ENCODE measurements at regions not wholly inside any gene's neighbourhood (a gene's known extent, or its start where the extent isn't known, plus 50 kb on each side); places are given as distances from the start of the nearest gene placed in this dataset.

- no peak for FAIRE-seq
- H3K27ac ChIP-seq = no peak overlapping the region
- POLR2A ChIA-PET = no interaction called here
- no peak for ATAC-seq
- no peak overlapping the region for H3K4me3 ChIP-seq
- WGBS (ENCODE audit: missing lambda C conversion rate) = 0% methylated on average over 1 of the region's 1 CpG
- H3K9me3 ChIP-seq = no peaks in the 10 kb centered on the region
- no peak for DNase-seq (ENCODE audit: low read depth in 1 of 2, low spot score in 1 of 2)
- no peak for TF ChIP-seq ATOH8 (CRISPR knock-in tag; IDR thresholded peaks at IDR 0.05; ENCODE audit: low read depth)
- TF ChIP-seq ZNF302 (CRISPR knock-in tag; IDR thresholded peaks at IDR 0.05) = no peak
- TF ChIP-seq RNF2 (IDR thresholded peaks at IDR 0.05; ENCODE audit: borderline replicate concordance, low read depth) = no peak
- TF ChIP-seq KDM1A (IDR thresholded peaks at IDR 0.05; ENCODE audit: low read depth) = no peak
- TF ChIP-seq HOXB13 (CRISPR knock-in tag; IDR thresholded peaks at IDR 0.05; ENCODE audit: low read depth) = no peak
- no peak for TF ChIP-seq KDM5A (IDR thresholded peaks at IDR 0.05)
- no peak for TF ChIP-seq CHD4 (IDR thresholded peaks at IDR 0.05; ENCODE audit: borderline replicate concordance)
- no peak for TF ChIP-seq RAD21 (conservative IDR thresholded peaks at IDR 0.05 in 1 of 2, IDR thresholded peaks at IDR 0.05 in 1 of 2)
- TF ChIP-seq ELK1 (IDR thresholded peaks at IDR 0.05; ENCODE audit: low read depth, low read length) = no peak
- TF ChIP-seq REST (IDR thresholded peaks at IDR 0.05) = no peak
- TF ChIP-seq FOSL2 (IDR thresholded peaks at IDR 0.05) = no peak
- no peak for TF ChIP-seq FOSL2 (CRISPR knock-in tag; IDR thresholded peaks at IDR 0.05)
- TF ChIP-seq ESRRA (IDR thresholded peaks at IDR 0.05; ENCODE audit: borderline replicate concordance, low read length) = no peak
- TF ChIP-seq E2F6 (IDR thresholded peaks at IDR 0.05; ENCODE audit: borderline replicate concordance, low read depth) = no peak
- no peak for TF ChIP-seq HOXA7 (CRISPR knock-in tag; IDR thresholded peaks at IDR 0.05)
- no peak for TF ChIP-seq FOXS1 (CRISPR knock-in tag; IDR thresholded peaks at IDR 0.05)
- no peak for TF ChIP-seq PBX3 (IDR thresholded peaks at IDR 0.05)
- TF ChIP-seq HES2 (IDR thresholded peaks at IDR 0.05) = no peak
- no peak for TF ChIP-seq CBX8 (IDR thresholded peaks at IDR 0.05)
- no peak for TF ChIP-seq MAFK (IDR thresholded peaks at IDR 0.05; ENCODE audit: partially characterized antibody)
- no peaks in the 10 kb centered on the region for H3K4me1 ChIP-seq
- H3K4me2 ChIP-seq = no peak overlapping the region
- CTCF ChIA-PET = no interaction called here
Observed at GRCh38 chr14:84095681-84096080, 1434.3 kb upstream of the FLRT2 start.

GRCh38 chr14:84098261-84098660 is 1431.7 kb upstream of the FLRT2 start:
- ATAC-seq (no peak), DNase-seq (ENCODE audit: low read depth in 1 of 2, low spot score in 1 of 2) (no peak), FAIRE-seq (no peak)
- Histone ChIP-seq H3K4me2 (no peak overlapping the region), H3K4me1 (no peaks in the 10 kb centered on the region), H3K4me3 (no peak overlapping the region), H3K27ac (no peak overlapping the region), H3K9me3 (no peaks in the 10 kb centered on the region)
- no peak for TF ChIP-seq PBX3 (IDR thresholded peaks at IDR 0.05)
- TF ChIP-seq ELK1 (IDR thresholded peaks at IDR 0.05; ENCODE audit: low read depth, low read length) = no peak
- TF ChIP-seq MAFK (IDR thresholded peaks at IDR 0.05; ENCODE audit: partially characterized antibody) = no peak
- no peak for TF ChIP-seq HDAC2 (IDR thresholded peaks at IDR 0.05)
- no peak for TF ChIP-seq ZNF302 (CRISPR knock-in tag; IDR thresholded peaks at IDR 0.05)
- no peak for TF ChIP-seq BCL3 (IDR thresholded peaks at IDR 0.05)
- no peak for TF ChIP-seq HES2 (IDR thresholded peaks at IDR 0.05)
- TF ChIP-seq RFX5 (IDR thresholded peaks at IDR 0.05) = no peak
- TF ChIP-seq USF2 (IDR thresholded peaks at IDR 0.05) = no peak
- WGBS (ENCODE audit: missing lambda C conversion rate) = 14% methylated on average over 4 of the region's 4 CpGs
- POLR2A ChIA-PET = no interaction called here
- CTCF ChIA-PET = no interaction called here
